ENCODE measurements at regions not wholly inside any gene's neighbourhood (a gene's known extent, or its start where the extent isn't known, plus 50 kb on each side); places are given as distances from the start of the nearest gene placed in this dataset.

GRCh38 chr21:35127026-35127425 is 77.9 kb upstream of the RUNX1 start:
- TF ChIP-seq CTCF (IDR thresholded peaks at IDR 0.05) (no peak), POLR2A (IDR thresholded peaks at IDR 0.05) (no peak), EP300 (IDR thresholded peaks at IDR 0.05) (no peak), POLR2AphosphoS5 (IDR thresholded peaks at IDR 0.05) (no peak)

Measured in upper lobe of left lung (tissue), 4 donors.